ENCODE measurements at regions not wholly inside any gene's neighbourhood (a gene's known extent, or its start where the extent isn't known, plus 50 kb on each side); places are given as distances from the start of the nearest gene placed in this dataset.
A peak's percentile ranks its signal among the peaks of the same experiment; 100 is the strongest.
"Not testable (repeated sequence)": the region's sequence is repeated elsewhere in the genome, so short reads cannot be mapped to it uniquely, and the experiment has no call there.

DNA sequence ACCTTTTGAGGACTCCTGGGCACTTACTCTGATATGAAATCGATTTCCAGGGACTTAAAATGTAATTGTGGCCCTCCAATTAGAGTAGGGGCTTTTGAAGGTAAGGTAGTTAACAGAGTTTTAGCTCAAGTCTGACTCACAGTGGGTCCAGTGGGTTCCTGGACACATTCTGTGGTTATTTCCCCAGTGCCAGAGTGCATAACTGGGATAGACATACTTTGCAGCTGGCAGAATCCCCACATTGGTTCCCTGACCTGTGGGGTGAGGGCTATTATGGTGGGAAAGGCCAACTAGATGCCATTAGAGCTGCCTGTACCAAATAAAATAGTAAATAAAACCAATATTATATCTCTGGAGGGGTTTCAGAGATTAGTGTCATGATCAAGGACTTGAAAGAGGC, 243.8 kb upstream of the EPHA7 start:
- H3K4me3 ChIP-seq (ENCODE audit: low read depth, low read length), result no peak overlapping the region
- peak; percentile 16 for DNase-seq (ENCODE audit: low read depth, low spot score)
- in situ Hi-C loops (cut with HindIII; ENCODE audit: low sequenced_read_pairs), result no loop called here
- TF ChIP-seq, protein P1, sequence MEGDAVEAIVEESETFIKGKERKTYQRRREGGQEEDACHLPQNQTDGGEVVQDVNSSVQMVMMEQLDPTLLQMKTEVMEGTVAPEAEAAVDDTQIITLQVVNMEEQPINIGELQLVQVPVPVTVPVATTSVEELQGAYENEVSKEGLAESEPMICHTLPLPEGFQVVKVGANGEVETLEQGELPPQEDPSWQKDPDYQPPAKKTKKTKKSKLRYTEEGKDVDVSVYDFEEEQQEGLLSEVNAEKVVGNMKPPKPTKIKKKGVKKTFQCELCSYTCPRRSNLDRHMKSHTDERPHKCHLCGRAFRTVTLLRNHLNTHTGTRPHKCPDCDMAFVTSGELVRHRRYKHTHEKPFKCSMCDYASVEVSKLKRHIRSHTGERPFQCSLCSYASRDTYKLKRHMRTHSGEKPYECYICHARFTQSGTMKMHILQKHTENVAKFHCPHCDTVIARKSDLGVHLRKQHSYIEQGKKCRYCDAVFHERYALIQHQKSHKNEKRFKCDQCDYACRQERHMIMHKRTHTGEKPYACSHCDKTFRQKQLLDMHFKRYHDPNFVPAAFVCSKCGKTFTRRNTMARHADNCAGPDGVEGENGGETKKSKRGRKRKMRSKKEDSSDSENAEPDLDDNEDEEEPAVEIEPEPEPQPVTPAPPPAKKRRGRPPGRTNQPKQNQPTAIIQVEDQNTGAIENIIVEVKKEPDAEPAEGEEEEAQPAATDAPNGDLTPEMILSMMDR (IDR thresholded peaks at IDR 0.05; ENCODE audit: low read depth, low read length), result no peak

- TF ChIP-seq, protein P1 (IDR thresholded peaks at IDR 0.05; ENCODE audit: low read depth, low read length), result no peak
- no peak overlapping the region for H3K4me3 ChIP-seq (ENCODE audit: low read depth, low read length)
- DNase-seq (ENCODE audit: low read depth, low spot score), result no peak
- in situ Hi-C loops (cut with HindIII; ENCODE audit: low sequenced_read_pairs), result no loop called here
These were observed 235.2 kb upstream of the EPHA7 start for GRCh38 chr6:93654548-93654947.

- in situ Hi-C loops (cut with HindIII; ENCODE audit: low sequenced_read_pairs), result no loop called here
- no peak overlapping the region for H3K4me3 ChIP-seq (ENCODE audit: low read depth, low read length)
- TF ChIP-seq, protein P1 (IDR thresholded peaks at IDR 0.05; ENCODE audit: low read depth, low read length), result no peak
- peak; percentile 3 for DNase-seq (ENCODE audit: low read depth, low spot score)
These were observed 225.3 kb upstream of the EPHA7 start for GRCh38 chr6:93644611-93645010.

DNA sequence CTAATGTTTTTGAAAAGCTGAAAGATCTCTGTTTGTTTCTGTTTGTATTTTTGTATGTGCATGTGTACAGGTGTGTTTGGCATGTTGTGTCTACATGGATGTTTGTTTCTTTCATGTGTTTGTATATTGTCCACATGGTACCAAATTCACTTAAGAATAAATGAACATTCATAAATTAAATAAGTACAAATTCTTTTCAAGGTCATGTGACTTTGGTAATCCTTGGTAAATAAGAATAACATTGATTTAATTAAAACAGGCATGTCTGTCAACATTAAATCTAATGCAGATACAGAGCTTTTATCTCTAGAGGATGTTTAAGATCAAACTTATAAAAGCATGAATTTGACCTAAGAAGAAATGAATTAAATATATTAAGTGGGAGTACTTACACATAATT, 219.8 kb upstream of the EPHA7 start:
- TF ChIP-seq, protein P1 (IDR thresholded peaks at IDR 0.05; ENCODE audit: low read depth, low read length), result no peak
- in situ Hi-C loops (cut with HindIII; ENCODE audit: low sequenced_read_pairs), result no loop called here
- no peak for DNase-seq (ENCODE audit: low read depth, low spot score)
- no peak overlapping the region for H3K4me3 ChIP-seq (ENCODE audit: low read depth, low read length)

DNA sequence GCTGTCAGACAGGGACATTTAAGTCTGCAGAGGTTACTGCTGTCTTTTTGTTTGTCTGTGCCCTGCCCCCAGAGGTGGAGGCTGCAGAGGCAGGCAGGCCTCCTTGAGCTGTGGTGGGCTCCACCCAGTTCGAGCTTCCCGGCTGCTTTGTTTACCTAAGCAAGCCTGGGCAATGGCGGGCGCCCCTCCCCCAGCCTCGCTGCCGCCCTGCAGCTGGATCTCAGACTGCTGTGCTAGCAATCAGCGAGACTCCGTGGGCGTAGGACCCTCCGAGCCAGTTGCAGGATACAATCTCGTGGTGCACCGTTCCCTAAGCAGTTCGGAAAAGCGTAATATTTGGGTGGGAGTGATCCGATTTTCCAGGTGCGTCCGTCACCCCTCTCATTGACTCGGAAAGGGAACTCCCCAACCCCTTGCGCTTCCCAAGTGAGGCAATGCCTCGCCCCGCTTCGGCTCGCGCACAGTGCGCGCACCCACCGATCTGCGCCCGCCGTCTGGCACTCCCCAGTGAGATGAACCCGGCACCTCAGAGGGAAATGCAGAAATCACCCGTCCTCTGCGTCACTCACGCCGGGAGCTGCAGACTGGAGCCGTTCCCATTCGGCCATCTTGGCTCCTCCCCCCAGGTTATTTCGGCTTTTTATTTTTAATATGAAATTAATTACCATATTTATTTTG, 217.8 kb upstream of the EPHA7 start:
- DNase-seq (ENCODE audit: low read depth, low spot score); in situ Hi-C loops (cut with HindIII; ENCODE audit: low sequenced_read_pairs); H3K4me3 ChIP-seq (ENCODE audit: low read depth, low read length): not testable (repeated sequence)

DNA sequence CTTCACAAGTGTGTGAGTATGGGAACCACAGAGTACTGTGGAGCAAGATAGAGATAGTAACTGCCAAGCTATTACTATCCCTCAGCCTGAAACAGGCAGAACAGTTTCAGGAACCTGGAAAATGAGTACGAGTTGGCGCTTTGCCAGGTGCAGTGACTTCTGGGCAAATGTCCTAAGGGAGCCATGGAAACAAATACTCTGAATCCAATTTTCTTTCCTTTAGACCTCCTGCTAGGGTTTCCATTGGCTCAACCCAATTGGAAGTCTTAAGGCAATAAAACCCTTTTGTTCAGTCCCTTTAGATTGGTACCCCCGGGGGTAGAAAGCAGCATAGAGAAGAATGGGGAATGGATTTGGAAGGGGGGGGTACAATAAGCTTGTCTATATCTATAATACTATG, 205.0 kb upstream of the EPHA7 start:
- H3K4me3 ChIP-seq (ENCODE audit: low read depth, low read length), result no peak overlapping the region
- in situ Hi-C loops (cut with HindIII; ENCODE audit: low sequenced_read_pairs), result no loop called here
- DNase-seq (ENCODE audit: low read depth, low spot score), result no peak
- TF ChIP-seq, protein P1 (IDR thresholded peaks at IDR 0.05; ENCODE audit: low read depth, low read length), result no peak

- TF ChIP-seq, protein P1 (IDR thresholded peaks at IDR 0.05; ENCODE audit: low read depth, low read length), result no peak
- in situ Hi-C loops (cut with HindIII; ENCODE audit: low sequenced_read_pairs), result no loop called here
- H3K4me3 ChIP-seq (ENCODE audit: low read depth, low read length), result no peak overlapping the region
- no peak for DNase-seq (ENCODE audit: low read depth, low spot score)
These were observed 202.1 kb upstream of the EPHA7 start for GRCh38 chr6:93621442-93621841.

Data from astrocyte of the spinal cord (primary cell).